ENCODE measurements at regions not wholly inside any gene's neighbourhood (a gene's known extent, or its start where the extent isn't known, plus 50 kb on each side); places are given as distances from the start of the nearest gene placed in this dataset.

GRCh38 chr2:180122874-180123273 lies 115.8 kb upstream of the CWC22 start:
- intact Hi-C loops (cut with DNase I, micrococcal nuclease), result loop anchor here in 1 of 2 donors (5.0 kb wide), 2 partner anchors 1339 to 1589 kb away; no protein-coding TSS in a partner anchor
- DNase-seq, result no peak
- no peak for ATAC-seq

GRCh38 chr2:180115675-180116074 lies 108.6 kb upstream of the CWC22 start:
- ATAC-seq (no peak), DNase-seq (no peak)

GRCh38 chr2:180115269-180115668 lies 108.2 kb upstream of the CWC22 start:
- intact Hi-C loops (cut with DNase I, micrococcal nuclease), result no loop called here
- no peak for DNase-seq
- ATAC-seq, result no peak

More at GRCh38 chr2:180115675-180116074, 108.6 kb upstream of the CWC22 start:
- intact Hi-C loops (cut with DNase I, micrococcal nuclease), result no loop called here

- DNase-seq, result no peak
- intact Hi-C loops (cut with DNase I, micrococcal nuclease), result no loop called here
- no peak for ATAC-seq
Observed at GRCh38 chr2:180111901-180112300, 104.8 kb upstream of the CWC22 start.

GRCh38 chr2:180110469-180110868 lies 103.4 kb upstream of the CWC22 start:
- no peak for DNase-seq
- ATAC-seq, result no peak
- intact Hi-C loops (cut with DNase I, micrococcal nuclease), result no loop called here

GRCh38 chr2:180101846-180102245 lies 94.7 kb upstream of the CWC22 start:
- ATAC-seq, result no peak
- intact Hi-C loops (cut with DNase I, micrococcal nuclease), result no loop called here
- DNase-seq, result no peak

GRCh38 chr2:180099308-180099707 lies 92.2 kb upstream of the CWC22 start:
- DNase-seq (no peak), ATAC-seq (no peak)
- intact Hi-C loops (cut with DNase I, micrococcal nuclease), result no loop called here

GRCh38 chr2:180085144-180085543 lies 78.0 kb upstream of the CWC22 start:
- intact Hi-C loops (cut with DNase I, micrococcal nuclease), result no loop called here

GRCh38 chr2:180077295-180077906 lies 70.3 kb upstream of the CWC22 start:
- intact Hi-C loops (cut with DNase I, micrococcal nuclease), result no loop called here

More at GRCh38 chr2:180085144-180085543, 78.0 kb upstream of the CWC22 start:
- no peak for DNase-seq
- ATAC-seq, result no peak

GRCh38 chr2:180075870-180076269 lies 68.8 kb upstream of the CWC22 start:
- DNase-seq (peak; percentile 36 to 42), ATAC-seq (peak; percentile 97)
- intact Hi-C loops (cut with DNase I, micrococcal nuclease), result no loop called here

More at GRCh38 chr2:180077295-180077906, 70.3 kb upstream of the CWC22 start:
- DNase-seq (no peak), ATAC-seq (peak; percentile 31)

GRCh38 chr2:180071797-180072196 lies 64.7 kb upstream of the CWC22 start:
- intact Hi-C loops (cut with DNase I, micrococcal nuclease), result no loop called here
- ATAC-seq (no peak), DNase-seq (no peak)

- intact Hi-C loops (cut with DNase I, micrococcal nuclease), result no loop called here
- ATAC-seq (no peak), DNase-seq (no peak)
Observed at GRCh38 chr2:180063494-180064092, 56.5 kb upstream of the CWC22 start.

- no peak for ATAC-seq
- intact Hi-C loops (cut with DNase I, micrococcal nuclease), result no loop called here
Observed at GRCh38 chr2:180062178-180062577, 55.1 kb upstream of the CWC22 start.

GRCh38 chr2:180061546-180061945 lies 54.4 kb upstream of the CWC22 start:
- intact Hi-C loops (cut with DNase I, micrococcal nuclease), result no loop called here
- ATAC-seq (no peak), DNase-seq (no peak)

More at GRCh38 chr2:180062178-180062577, 55.1 kb upstream of the CWC22 start:
- no peak for DNase-seq

GRCh38 chr2:180061085-180061484 lies 54.0 kb upstream of the CWC22 start:
- DNase-seq (no peak), ATAC-seq (no peak)
- intact Hi-C loops (cut with DNase I, micrococcal nuclease), result no loop called here

- ATAC-seq (no peak), DNase-seq (no peak)
- intact Hi-C loops (cut with DNase I, micrococcal nuclease), result no loop called here
Observed at GRCh38 chr2:180058993-180059392, 51.9 kb upstream of the CWC22 start.

GRCh38 chr2:180057706-180058412 lies 50.8 kb upstream of the CWC22 start:
- intact Hi-C loops (cut with DNase I, micrococcal nuclease), result no loop called here
- no peak for ATAC-seq
- DNase-seq, result no peak
